Left colon (tissue), 2 donors: ENCODE measurements at regions not wholly inside any gene's neighbourhood (a gene's known extent, or its start where the extent isn't known, plus 50 kb on each side); places are given as distances from the start of the nearest gene placed in this dataset.

Experiments
- ATAC-seq: fragments of 200-7000 bp; cut with Tn5 transposase; one replicate; pipeline ENCODE4 v1.9.1; 2020; ENCODE audit warnings: mild to moderate bottlenecking, moderate library complexity
- DNase-seq, 2 donors: peaks; one replicate each; pipeline ENCODE4 v3.0.0-alpha.2; 2020
- intact Hi-C, 2 donors: fragments of 100-400 bp; cut with DNase I in 1 of 2; cut with micrococcal nuclease in 1 of 2; formaldehyde crosslinking; loops; one replicate each; pipeline versions ENCODE4 v1.11.2 to v1.14.0; 2022; cut with DNase I, micrococcal nuclease
- donor health status: DM: no; HTN: no; CAD: no.
- donor health status: DM: yes; HTN: yes; CAD: no.

DNA sequence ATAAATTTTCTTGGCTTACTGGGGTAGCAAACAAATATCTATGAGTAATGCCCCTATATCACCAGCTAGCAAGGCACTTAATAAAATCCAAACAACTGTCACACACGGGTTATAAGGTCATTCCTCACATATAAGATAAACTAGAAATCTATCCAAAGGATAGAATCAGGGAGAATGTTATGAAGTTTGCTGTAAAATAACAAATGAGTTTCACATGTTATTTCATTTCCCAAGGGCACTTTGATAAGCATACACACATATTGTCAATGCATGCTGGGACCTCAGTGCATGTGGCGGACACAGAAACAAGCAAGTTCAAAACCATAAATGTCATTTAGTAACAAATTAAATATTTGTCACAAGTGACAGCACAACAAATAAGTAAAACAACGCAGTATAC, 429.4 kb downstream of the GXYLT1 start:
- intact Hi-C loops, result no loop called here

DNA sequence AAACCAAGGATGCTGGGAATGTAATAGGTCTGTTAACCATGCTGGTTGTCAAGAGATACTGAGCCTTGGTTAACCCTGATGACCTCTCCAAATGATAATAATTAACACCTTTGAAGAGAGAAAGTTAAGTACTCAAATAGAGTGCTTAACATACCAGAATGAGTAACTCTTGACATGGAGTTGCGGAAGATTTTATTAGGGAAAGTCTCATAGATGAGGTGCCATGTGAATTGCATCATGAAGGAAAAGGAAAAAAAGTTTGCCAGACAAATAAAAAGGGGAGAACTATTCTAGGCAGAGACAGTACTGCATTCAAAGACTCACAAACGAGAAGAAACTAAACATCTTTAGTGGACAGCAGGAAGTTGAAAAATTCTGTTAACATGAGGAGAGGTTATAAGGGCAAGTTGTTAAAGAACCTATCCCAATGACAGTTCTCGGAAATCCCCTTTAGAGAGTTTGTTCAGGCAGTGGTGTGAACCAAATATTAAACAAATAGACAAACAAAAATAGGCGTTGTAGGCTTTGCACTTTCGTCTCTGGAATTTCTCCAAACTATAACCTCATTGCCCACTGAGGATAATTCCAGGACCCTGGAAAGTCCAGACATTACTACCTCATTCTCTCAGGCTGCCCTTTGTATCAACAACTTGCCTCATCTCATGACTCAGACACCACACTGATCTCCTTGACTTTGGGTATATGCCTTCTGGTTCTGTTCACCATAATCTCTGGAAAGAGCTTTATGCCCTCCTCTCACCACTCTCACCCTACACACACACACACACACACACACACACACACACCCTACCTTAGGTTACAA, 435.0 kb downstream of the GXYLT1 start:
- ATAC-seq, result no peak
- DNase-seq, result no peak
- intact Hi-C loops, result no loop called here

More for the DNA sequence above, 429.4 kb downstream of the GXYLT1 start:
- ATAC-seq, result no peak
- DNase-seq, result no peak

DNA sequence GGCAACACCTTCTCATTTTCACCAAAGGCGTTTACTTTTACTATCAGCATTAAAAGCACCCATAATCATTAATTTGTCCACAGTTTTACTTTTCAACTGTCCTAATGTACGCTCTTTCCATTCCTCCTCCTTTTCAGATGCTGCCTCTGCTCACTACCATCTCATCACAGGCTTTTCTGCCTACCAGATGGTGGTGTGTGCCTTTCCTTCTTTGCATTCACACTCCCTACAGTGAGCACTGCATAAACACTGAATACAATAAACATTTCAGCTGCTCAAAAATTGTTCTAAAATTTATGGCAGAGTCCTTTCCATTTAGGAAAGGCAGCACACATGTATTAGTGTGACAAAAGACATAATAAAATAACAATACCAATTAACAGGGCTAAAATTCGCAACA, 435.7 kb downstream of the GXYLT1 start:
- DNase-seq, result no peak
- intact Hi-C loops, result no loop called here
- ATAC-seq, result no peak

DNA sequence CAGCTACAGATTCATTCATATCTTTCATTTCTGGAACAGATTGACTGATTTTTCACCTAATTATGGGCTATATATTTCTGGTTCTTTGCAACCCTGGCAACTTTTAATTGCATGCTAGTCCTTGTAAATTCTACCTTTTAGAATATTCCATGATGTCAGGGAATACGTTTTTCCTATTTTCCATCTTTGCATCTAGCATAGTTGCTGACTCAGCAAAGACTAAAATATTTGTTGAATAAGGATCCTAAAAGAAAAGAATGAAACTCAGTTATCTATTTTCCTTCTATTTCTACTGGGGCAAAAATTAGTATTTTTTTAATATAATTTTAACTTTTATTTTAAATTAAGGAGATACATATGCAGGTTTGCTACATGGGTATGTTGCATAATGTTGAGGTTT, 438.3 kb downstream of the GXYLT1 start:
- intact Hi-C loops, result no loop called here
- DNase-seq (no peak), ATAC-seq (no peak)

DNA sequence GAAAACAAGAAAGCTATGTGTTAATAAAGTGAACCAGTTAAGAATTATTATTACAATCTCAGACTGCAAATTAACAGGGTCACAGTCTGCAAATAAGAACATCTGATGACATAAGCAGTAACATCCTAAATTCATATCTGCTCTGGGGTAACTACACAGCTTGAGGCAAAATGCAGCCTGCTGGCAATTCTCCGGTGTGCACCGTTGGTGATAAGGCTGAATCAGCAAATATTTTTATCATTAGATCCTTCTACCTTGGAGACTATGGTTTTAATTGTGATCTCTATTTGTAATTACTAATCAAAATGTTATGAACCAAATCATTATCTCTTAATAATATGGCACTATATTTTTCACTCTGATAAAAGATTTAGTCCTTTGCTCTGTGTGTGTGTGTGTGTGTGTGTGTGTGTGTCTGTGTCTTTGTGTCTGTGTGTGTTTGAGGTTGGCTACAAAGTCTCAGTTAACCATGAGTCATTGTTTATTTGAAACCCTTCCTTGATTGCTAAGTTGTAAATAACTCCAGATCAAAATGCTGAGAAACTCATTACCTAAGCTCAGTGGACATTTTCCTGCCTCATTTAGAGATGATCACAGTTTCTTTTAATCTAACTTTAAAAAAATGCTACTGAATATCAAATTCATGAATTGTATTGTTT, 442.6 kb downstream of the GXYLT1 start:
- intact Hi-C loops, result no loop called here

DNA sequence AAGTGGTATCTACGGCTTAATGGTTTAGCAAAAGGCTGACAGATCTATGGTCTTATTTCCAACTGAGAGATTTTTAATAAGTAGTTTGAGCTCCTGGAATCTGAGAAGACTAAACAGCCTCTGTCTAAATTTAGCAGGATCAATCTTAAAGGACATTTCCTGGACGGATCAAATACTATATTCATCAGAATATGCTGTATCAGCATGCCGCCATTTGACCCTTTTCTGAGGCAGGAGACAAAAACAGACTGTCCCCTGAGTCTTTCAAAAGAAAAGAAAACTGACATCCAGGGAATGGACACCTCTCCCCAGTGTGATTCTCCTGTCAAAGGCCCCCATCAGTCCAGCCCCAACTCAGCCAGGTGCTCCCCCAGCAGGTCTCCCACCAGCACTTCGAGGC, 443.7 kb downstream of the GXYLT1 start:
- intact Hi-C loops, result no loop called here
- ATAC-seq, result no peak

More for the DNA sequence above, 442.6 kb downstream of the GXYLT1 start:
- no peak for DNase-seq
- no peak for ATAC-seq

DNA sequence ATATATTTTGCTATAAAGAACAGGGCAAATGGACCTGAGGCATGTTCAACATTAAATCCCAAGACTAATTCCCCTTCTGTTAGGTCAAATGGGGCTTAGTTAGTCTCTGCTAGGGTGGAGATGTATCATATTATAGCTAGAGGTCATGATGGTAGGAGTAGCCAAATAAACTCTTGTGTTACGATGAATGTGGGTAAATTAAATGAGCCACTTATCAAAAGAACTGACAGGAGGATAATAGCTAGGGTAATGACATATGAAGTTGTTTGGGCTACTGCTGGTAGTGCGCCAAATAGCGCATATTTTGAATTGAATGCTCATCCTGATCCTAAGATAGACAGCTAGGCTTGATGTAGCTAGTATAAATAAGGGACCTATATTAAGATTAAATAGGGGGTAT, 445.0 kb downstream of the GXYLT1 start:
- no peak for ATAC-seq
- no peak for DNase-seq
- intact Hi-C loops, result no loop called here

More for the DNA sequence above, 443.7 kb downstream of the GXYLT1 start:
- DNase-seq, result no peak

DNA sequence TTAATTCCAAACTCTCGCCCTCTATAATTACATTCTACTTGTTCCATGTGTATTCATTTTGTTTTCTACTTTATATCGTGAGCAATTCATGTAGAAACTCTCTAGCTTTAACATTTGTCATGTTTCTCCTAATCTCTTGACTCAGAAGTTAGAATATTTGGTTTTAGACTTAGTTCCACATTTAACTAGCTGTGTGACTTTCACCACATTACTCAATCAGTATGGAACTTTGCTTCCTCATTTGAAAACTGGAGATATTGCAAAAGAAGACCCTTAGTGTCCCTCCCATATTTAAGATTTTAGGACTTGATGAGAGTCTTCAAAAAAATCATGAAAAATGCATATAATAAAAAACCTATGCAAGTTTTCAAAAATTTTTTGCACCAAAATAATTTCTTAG, 447.5 kb downstream of the GXYLT1 start:
- intact Hi-C loops, result no loop called here
- no peak for ATAC-seq

DNA sequence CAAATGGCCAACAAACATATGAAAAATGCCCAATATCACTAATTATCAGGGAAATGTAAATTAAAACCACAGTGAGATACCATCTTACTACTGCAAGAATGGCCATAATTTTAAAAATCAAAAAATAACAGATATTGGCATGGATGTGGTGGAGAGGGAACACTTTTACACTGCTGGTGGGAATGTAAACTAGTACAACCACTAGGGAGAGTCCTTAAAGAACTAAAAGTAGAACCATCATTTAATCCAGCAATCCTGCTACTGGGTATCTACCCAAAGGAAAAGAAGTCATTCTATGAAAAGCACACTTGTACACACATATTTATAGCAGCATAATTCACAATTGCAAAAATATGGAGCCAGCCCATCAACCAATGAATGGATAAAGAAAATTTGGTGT, 459.7 kb downstream of the GXYLT1 start:
- DNase-seq (no peak), ATAC-seq (no peak)
- intact Hi-C loops, result no loop called here

More for the DNA sequence above, 447.5 kb downstream of the GXYLT1 start:
- no peak for DNase-seq

DNA sequence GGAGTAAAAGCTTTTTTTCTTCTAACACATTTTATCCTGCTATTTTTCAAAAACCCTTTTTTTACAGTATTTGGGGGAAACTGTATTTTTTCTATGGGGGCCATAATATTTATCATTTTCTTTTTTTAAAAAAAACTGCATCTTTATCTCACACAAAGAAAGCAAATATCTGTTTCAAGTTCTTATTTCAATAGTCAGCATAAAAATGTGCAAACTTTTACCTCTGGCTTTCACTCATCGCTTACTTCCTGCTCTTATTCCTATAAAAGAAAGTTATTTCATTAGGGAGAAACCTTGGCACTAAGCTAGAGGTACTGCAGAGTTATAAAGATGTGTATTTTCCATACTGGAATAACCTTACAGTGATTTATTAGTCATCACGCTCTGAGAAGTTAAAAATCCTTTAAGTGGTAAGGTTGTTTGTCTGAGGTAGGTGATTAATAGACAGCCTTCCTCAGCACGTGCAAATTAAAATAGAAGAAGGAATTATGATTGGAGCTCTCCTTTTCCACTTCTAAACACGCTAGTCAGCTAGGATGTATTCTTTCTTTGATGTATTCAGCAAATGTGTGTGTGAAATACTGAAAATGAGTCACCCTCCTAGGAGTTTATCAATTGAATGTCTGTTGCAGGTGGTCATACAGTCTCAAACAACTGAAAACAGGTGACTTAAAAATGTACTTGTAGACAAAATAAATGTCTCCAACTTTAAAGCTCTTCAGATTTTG, 461.0 kb downstream of the GXYLT1 start:
- DNase-seq (no peak), ATAC-seq (no peak)
- intact Hi-C loops, result no loop called here

DNA sequence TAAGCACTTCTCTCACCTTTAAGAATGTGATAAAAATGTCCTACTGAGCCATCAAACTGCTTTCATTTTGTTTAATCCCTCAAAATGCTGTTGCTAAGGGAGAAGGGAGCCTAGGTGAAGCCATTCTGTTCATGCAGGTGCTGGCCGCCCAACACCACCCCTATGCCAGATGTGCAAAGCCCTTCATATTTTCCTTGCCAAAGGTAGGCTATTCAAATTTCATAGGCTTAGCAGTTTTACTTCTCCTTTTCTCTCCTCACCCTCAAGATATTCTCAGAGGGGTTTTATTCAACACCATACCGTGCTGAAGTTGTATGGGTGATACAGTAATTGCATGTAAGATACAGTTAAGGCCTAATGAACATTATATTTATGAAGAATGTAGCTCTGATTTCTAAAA, 461.7 kb downstream of the GXYLT1 start:
- ATAC-seq (no peak), DNase-seq (no peak)
- intact Hi-C loops, result no loop called here

DNA sequence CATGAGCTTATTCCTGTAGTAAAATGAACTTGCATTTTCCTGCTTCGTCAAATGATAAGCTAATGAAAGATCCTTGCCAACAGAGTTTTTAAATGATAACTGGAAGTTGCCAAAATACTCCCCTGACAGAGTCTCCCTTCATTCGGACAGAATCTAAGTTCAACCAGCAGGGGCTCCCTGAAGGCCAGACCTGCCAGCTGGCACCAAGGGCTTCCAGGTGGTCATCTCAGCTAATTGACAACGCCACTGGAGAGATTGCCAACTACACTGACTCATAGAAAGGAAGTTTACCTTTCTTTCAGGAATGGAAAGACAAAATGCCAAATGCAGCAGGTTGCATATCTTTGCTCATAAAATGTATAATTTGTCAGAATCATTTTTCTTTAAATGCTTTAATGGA, 462.8 kb downstream of the GXYLT1 start:
- intact Hi-C loops, result no loop called here
- DNase-seq, result no peak

DNA sequence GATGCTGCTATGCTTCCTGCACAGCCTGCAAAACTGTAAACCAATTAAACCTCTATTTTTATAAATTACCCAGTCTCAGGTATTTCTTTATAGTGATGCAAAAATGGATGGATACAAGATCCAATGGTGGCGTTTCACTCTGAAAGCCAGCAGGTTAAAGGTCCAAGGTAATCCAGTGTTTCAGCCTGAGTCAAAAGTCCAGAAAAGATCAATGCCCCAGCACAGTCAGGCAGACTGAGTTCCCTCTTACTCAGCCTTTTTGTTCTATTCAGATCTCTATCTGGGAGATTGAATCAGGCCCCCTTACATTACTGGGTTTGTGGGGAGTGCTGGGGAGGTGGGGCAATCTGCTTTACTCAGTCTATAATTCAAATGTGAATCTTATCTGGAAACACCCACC, 464.5 kb downstream of the GXYLT1 start:
- intact Hi-C loops, result no loop called here
- DNase-seq (no peak), ATAC-seq (no peak)

More for the DNA sequence above, 462.8 kb downstream of the GXYLT1 start:
- ATAC-seq, result no peak

DNA sequence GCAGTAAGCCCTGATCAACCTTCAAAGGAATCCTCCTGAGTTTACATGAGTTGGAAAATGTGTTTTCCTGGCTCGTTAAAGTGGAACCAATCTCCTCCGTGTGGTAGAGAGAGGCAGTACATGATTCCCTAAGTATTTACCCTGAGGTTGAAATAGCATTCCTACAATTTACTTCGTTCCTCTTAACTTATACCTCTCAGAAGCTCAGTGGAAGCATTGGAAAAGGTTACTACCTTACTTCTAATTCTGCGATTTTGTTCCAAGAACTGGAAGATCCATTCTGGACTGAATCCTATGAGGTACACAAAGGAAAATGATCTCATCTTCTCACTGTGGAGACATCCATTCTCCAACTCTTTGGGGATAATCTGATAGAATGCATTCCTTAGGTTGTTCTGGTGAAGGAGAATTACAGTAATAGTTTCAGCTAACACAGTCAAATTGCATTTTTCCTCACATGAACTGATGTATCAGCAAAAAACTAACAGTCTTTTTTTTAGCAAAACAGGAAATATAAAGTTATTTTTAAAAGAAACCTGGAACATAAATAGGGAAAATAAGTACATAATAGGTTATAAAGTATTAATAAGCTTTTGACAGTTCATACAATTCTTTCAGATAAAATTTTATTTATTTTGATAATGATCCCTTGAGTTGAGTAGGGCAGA, 475.6 kb downstream of the PDZRN4 start:
- intact Hi-C loops, result no loop called here
- ATAC-seq (no peak), DNase-seq (no peak)

DNA sequence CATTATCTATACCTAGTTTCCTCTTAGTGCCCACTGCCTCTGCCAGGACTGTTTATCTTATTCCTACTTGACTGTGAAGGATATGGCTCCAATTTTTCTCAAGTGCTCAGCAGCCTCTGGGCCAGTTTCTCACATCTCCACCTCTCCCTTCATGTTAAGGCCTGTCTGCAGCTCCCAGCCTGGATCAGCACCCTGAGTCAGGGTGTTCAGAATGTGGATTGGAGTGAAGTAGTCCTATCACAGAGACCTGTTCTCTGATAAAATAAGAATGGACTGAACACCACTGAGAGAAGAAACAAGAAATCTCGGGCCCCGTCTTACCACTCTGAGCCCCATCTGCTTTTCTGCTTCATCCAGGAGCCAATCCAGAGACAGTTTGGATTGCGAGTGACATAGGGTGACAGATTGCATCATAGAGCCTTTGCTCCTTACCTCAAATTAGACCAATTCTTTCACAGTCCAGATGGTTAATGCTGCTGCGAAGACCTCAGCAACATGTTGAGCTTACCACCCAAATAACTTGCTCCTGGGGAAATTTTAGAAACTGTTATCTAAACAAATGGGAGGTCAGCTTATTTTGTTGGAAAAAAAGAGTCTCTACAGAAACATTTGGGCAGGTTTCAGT, 473.1 kb downstream of the PDZRN4 start:
- ATAC-seq (no peak), DNase-seq (no peak)
- intact Hi-C loops, result no loop called here

DNA sequence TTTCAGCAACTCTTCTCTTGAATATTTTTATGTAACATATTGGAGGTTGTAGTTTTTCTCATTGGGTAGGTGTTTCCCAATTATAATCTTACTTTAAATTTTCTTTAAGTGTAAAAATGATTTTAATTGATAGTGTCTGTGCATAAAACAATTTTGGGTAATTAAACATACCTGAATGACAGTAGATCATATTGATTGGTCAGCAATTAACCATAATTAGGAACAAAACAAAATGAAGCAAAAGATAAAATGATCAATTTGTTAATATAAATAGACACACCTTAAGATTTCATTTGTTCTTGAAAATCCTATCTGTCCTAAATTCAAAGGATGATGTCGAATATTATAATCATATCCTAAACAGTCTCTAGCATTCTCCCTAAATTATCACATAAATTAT, 468.3 kb downstream of the PDZRN4 start:
- intact Hi-C loops, result no loop called here
- DNase-seq (no peak), ATAC-seq (no peak)

DNA sequence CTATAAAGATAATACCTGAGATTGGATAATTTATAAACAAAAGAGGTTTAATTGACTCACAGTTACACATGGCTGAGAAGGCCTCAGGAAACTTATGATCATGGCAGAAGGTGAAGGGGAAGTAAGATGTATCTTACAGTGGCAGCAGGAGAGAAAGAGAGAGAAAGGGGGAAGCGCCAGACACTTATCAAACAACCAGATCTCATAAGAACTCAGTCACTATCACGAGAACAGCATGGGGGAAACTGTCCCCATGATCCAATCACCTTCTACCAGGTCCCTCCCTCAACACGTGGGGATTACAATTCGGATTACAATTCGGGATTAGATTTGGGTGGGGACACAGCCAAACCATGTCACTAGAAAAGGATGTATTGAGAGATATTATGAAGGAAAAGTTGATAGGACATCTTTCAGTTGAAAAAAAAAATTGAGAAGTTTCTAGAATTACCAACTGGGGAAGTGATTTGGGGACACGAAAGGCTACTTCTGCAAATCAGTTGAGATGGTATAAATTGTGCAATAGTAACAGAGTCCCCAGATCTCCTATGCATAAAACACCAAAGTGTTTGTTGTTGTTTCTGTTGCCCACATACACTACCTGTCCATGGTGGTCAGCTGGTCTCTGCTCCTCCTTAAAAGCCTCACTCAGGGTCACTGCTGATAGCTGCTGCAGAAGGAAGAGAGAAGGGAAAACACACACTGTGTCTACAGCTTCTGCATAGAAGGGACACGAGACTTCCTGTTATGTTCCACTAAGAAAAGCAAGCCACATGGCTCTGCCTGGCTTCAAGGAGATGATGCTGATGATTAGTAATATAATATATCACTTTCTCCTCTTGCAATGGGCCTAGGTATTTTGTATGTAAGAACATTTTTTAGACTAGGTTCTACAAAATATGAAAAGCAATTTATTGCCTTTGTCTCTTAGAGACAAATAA, 465.5 kb downstream of the PDZRN4 start:
- DNase-seq (no peak), ATAC-seq (no peak)
- intact Hi-C loops, result no loop called here

DNA sequence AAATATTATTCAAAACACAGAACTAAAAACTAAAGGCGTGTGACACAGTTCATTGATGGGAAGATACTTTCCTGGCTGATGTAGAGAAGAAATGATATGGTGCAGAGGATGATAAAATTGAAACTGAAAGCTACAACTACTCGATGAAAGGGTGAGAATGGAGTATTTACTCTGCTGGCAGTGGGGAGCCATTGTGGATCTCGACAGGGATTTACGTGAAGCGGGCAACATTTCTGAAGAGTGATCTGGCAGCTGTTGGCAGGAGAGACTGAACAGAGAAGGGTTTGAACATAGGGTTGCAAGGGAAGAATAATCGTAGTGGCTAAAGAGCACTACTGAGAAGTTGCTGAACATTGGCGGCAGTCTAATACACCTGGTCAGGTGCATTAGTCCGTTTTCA, 464.9 kb downstream of the PDZRN4 start:
- intact Hi-C loops, result no loop called here
- no peak for ATAC-seq

More for the DNA sequence above, 464.9 kb downstream of the PDZRN4 start:
- no peak for DNase-seq
